ENCODE measurements at regions not wholly inside any gene's neighbourhood (a gene's known extent, or its start where the extent isn't known, plus 50 kb on each side); places are given as distances from the start of the nearest gene placed in this dataset.

- no peak for TF ChIP-seq CTCF (IDR thresholded peaks at IDR 0.05)
Measured at GRCh38 chr14:86430853-86431252, 900.9 kb downstream of the FLRT2 start.

GRCh38 chr14:86423214-86423613 lies 893.3 kb downstream of the FLRT2 start:
- TF ChIP-seq CTCF (IDR thresholded peaks at IDR 0.05), result no peak

- TF ChIP-seq CTCF (IDR thresholded peaks at IDR 0.05), result no peak
Measured at GRCh38 chr14:86420131-86420530, 890.2 kb downstream of the FLRT2 start.

GRCh38 chr14:86414146-86414545 lies 884.2 kb downstream of the FLRT2 start:
- no peak for TF ChIP-seq CTCF (IDR thresholded peaks at IDR 0.05)

GRCh38 chr14:86404989-86405649 lies 875.2 kb downstream of the FLRT2 start:
- no peak for TF ChIP-seq CTCF (IDR thresholded peaks at IDR 0.05)

GRCh38 chr14:86404425-86404824 lies 874.5 kb downstream of the FLRT2 start:
- no peak for TF ChIP-seq CTCF (IDR thresholded peaks at IDR 0.05)

GRCh38 chr14:86402545-86402944 lies 872.6 kb downstream of the FLRT2 start:
- TF ChIP-seq CTCF (IDR thresholded peaks at IDR 0.05), result no peak

GRCh38 chr14:86391085-86391484 lies 861.1 kb downstream of the FLRT2 start:
- TF ChIP-seq CTCF (IDR thresholded peaks at IDR 0.05), result no peak

All from LNCAP (cell line).